22Rv1 (cell line): ENCODE measurements at regions not wholly inside any gene's neighbourhood (a gene's known extent, or its start where the extent isn't known, plus 50 kb on each side); places are given as distances from the start of the nearest gene placed in this dataset.

Experiments used
- H3K27ac ChIP-seq: fragments of 450-650 bp; 2 replicates; pipeline ENCODE4 v1.5.1; 2017
- ZFX ChIP-seq: fragments of 450-650 bp; IDR thresholded peaks from 2 replicates; pipeline ENCODE4 v1.6.1; 2017; ENCODE audit warnings: antibody characterized with exemption, borderline replicate concordance
- TF ChIP-seq, protein P1 (sequence below): fragments of 450-650 bp; IDR thresholded peaks from 2 replicates; pipeline ENCODE4 v1.5.1; 2017; ENCODE audit warnings: mild to moderate bottlenecking

- H3K27ac ChIP-seq, result no peak overlapping the region
- no peak for TF ChIP-seq ZFX
- TF ChIP-seq, protein P1, sequence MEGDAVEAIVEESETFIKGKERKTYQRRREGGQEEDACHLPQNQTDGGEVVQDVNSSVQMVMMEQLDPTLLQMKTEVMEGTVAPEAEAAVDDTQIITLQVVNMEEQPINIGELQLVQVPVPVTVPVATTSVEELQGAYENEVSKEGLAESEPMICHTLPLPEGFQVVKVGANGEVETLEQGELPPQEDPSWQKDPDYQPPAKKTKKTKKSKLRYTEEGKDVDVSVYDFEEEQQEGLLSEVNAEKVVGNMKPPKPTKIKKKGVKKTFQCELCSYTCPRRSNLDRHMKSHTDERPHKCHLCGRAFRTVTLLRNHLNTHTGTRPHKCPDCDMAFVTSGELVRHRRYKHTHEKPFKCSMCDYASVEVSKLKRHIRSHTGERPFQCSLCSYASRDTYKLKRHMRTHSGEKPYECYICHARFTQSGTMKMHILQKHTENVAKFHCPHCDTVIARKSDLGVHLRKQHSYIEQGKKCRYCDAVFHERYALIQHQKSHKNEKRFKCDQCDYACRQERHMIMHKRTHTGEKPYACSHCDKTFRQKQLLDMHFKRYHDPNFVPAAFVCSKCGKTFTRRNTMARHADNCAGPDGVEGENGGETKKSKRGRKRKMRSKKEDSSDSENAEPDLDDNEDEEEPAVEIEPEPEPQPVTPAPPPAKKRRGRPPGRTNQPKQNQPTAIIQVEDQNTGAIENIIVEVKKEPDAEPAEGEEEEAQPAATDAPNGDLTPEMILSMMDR, result no peak
These were observed 541.7 kb downstream of the TBL1XR1 start for GRCh38 chr3:176655404-176656094.

DNA sequence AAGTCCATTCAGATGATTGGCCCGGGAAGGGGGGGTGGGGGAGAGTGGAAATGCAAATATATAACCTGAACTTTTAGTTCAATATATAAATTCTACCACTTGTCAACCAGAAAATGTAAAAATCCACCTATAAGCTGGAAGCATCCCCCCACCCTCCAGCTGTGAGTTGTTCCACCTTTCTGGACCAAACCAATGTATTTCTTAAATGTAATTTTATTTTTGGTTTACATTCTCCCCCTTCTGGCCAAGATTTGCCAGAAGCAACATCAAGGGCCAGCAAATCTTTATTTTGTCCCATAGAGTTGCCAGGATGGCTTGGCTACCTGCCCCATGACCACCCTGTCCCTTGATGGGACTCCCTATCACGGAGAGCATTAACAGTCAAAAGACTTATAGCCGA lies 545.7 kb downstream of the TBL1XR1 start:
- H3K27ac ChIP-seq, result no peak overlapping the region
- TF ChIP-seq, protein P1, result no peak
- no peak for TF ChIP-seq ZFX

DNA sequence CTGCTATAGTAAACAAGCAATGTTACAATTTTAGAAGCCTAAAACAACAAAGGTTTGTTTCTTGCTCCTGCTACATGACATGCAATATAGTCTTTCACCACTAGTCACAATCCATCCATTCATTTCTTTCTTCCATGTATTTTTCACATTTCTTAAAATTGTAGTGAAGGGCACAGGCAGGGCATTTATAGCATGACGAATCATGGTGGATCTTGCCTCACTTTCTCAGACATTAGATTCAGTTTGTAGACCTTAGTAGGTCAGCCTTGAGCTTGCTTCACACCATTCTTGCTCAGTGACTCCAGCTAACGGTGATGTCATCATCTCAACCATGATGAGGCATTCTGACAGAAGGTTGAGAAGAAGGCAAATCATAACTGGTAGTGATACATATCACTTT lies 546.8 kb downstream of the TBL1XR1 start:
- no peak overlapping the region for H3K27ac ChIP-seq
- TF ChIP-seq, protein P1, result no peak
- no peak for TF ChIP-seq ZFX

- H3K27ac ChIP-seq, result no peak overlapping the region
- TF ChIP-seq, protein P1, result no peak
- no peak for TF ChIP-seq ZFX
These were observed 549.3 kb downstream of the TBL1XR1 start for GRCh38 chr3:176647987-176648386.

GRCh38 chr3:176633511-176633910 lies 563.8 kb downstream of the TBL1XR1 start:
- H3K27ac ChIP-seq, result no peak overlapping the region
- TF ChIP-seq ZFX, result no peak
- TF ChIP-seq, protein P1, result peak; percentile 22; the same call in 1 of the 2 replicates

DNA sequence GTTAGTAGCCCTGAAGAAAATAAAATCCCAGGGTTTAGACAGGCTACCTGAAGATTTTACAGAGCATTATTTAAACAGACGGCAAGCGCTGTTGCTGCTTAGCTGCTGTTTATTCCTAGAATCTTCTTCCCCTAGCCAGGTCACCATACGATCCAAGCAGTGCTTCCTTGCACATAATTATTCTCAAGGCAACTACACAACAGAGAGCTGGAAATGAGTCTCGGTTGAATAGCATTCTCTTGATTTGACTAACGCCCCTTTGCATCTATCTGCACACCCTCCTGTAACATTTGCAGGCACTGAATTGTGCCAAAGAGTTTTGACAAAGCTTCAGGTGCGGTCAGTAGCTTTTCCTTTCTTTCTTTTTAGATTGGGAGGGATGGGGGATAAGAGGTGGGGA lies 564.4 kb downstream of the TBL1XR1 start:
- TF ChIP-seq, protein P1, result no peak
- TF ChIP-seq ZFX, result no peak
- H3K27ac ChIP-seq, result no peak overlapping the region

- TF ChIP-seq, protein P1, result no peak
- TF ChIP-seq ZFX, result no peak
- no peak overlapping the region for H3K27ac ChIP-seq
These were observed 566.1 kb downstream of the TBL1XR1 start for GRCh38 chr3:176631165-176631564.
